Calu3 (cell line): ENCODE measurements at regions not wholly inside any gene's neighbourhood (a gene's known extent, or its start where the extent isn't known, plus 50 kb on each side); places are given as distances from the start of the nearest gene placed in this dataset.
"Not testable (repeated sequence)": the region's sequence is repeated elsewhere in the genome, so short reads cannot be mapped to it uniquely, and the experiment has no call there.

ENCODE experiments used
- BruUV-seq: library from RNA; stranded (reverse); fragments of 400-500 nt; replicated peaks from 2 replicates; lab custom pipeline; 2021; lab: Mats Ljungman, UMichigan
- CTCF ChIA-PET: fragments of 300-600 bp; sonication (Branson Sonifier 250); formaldehyde crosslinking; loops from one replicate; lab custom pipeline; 2022; ENCODE audit warnings: antibody characterized with exemption; lab: Charles Lee
- DNase-seq: peaks from one replicate; pipeline ENCODE4 v3.0.0; 2022
- H3K27ac Mint-ChIP-seq: one replicate; pipeline ENCODE4 v1.8.0; 2022; ENCODE audit warnings: mixed read lengths; ENCODE audit not compliant: unreplicated experiment
- H3K27me3 Mint-ChIP-seq: one replicate; pipeline ENCODE4 v1.8.0; 2022; ENCODE audit warnings: mixed read lengths; ENCODE audit not compliant: unreplicated experiment
- H3K36me3 Mint-ChIP-seq: one replicate; pipeline ENCODE4 v1.8.0; 2022; ENCODE audit warnings: mild to moderate bottlenecking, moderate library complexity, mixed read lengths; ENCODE audit not compliant: insufficient read depth, unreplicated experiment
- H3K4me1 Mint-ChIP-seq: one replicate; pipeline ENCODE4 v1.8.0; 2022; ENCODE audit warnings: mild to moderate bottlenecking, low read depth, mixed read lengths; ENCODE audit not compliant: unreplicated experiment
- H3K4me3 Mint-ChIP-seq: one replicate; pipeline ENCODE4 v1.8.0; 2022; ENCODE audit warnings: mild to moderate bottlenecking, low read depth, moderate library complexity, mixed read lengths; ENCODE audit not compliant: unreplicated experiment
- H3K9me3 Mint-ChIP-seq: one replicate; pipeline ENCODE4 v1.8.0; 2022; ENCODE audit warnings: low read depth, mixed read lengths; ENCODE audit not compliant: unreplicated experiment
- CTCF ChIP-seq: fragments of 200-600 bp; IDR thresholded peaks from one replicate; pipeline ENCODE4 v1.8.0; 2022; ENCODE audit warnings: antibody characterized with exemption; ENCODE audit not compliant: unreplicated experiment
- intact Hi-C: fragments of 100-400 bp; cut with micrococcal nuclease; formaldehyde crosslinking; loops from one replicate; pipeline ENCODE4 v1.10.0; 2022; ENCODE audit not compliant: unreplicated experiment

GRCh38 chr14:105605464-105606304 is 79.3 kb downstream of the TMEM121 start:
- no peak for TF ChIP-seq CTCF
- no peak for DNase-seq
- H3K27ac Mint-ChIP-seq = no peak overlapping the region
- no TSS peak for BruUV-seq
- H3K4me1 Mint-ChIP-seq = no peaks in the 10 kb centered on the region
- peaks cover 13% of the 10 kb centered on the region for H3K27me3 Mint-ChIP-seq
- H3K9me3 Mint-ChIP-seq = no peaks in the 10 kb centered on the region
- no peaks in the 10 kb centered on the region for H3K36me3 Mint-ChIP-seq
- intact Hi-C loops = no loop called here
- CTCF ChIA-PET = no interaction called here
- no peak overlapping the region for H3K4me3 Mint-ChIP-seq

- H3K4me1 Mint-ChIP-seq, BruUV-seq, CTCF ChIA-PET, intact Hi-C loops, H3K36me3 Mint-ChIP-seq, H3K4me3 Mint-ChIP-seq, DNase-seq, H3K9me3 Mint-ChIP-seq, H3K27ac Mint-ChIP-seq: not testable (repeated sequence)
- H3K27me3 Mint-ChIP-seq = peaks cover 17% of the 10 kb centered on the region
Observed at GRCh38 chr14:105606305-105606975, 80.1 kb downstream of the TMEM121 start.

GRCh38 chr14:105607025-105607424 is 80.6 kb downstream of the TMEM121 start:
- not testable (repeated sequence) for DNase-seq

GRCh38 chr14:105614987-105615386 is 88.6 kb downstream of the TMEM121 start:
- H3K4me3 Mint-ChIP-seq, H3K27ac Mint-ChIP-seq, BruUV-seq, H3K36me3 Mint-ChIP-seq, CTCF ChIA-PET, H3K9me3 Mint-ChIP-seq, H3K4me1 Mint-ChIP-seq, DNase-seq, intact Hi-C loops: not testable (repeated sequence)
- H3K27me3 Mint-ChIP-seq = peaks cover 62% of the 10 kb centered on the region

More at GRCh38 chr14:105607025-105607424, 80.6 kb downstream of the TMEM121 start:
- intact Hi-C loops, H3K36me3 Mint-ChIP-seq, CTCF ChIA-PET, H3K4me1 Mint-ChIP-seq, BruUV-seq, H3K4me3 Mint-ChIP-seq, H3K27ac Mint-ChIP-seq, H3K9me3 Mint-ChIP-seq: not testable (repeated sequence)
- peaks cover 23% of the 10 kb centered on the region for H3K27me3 Mint-ChIP-seq

DNA sequence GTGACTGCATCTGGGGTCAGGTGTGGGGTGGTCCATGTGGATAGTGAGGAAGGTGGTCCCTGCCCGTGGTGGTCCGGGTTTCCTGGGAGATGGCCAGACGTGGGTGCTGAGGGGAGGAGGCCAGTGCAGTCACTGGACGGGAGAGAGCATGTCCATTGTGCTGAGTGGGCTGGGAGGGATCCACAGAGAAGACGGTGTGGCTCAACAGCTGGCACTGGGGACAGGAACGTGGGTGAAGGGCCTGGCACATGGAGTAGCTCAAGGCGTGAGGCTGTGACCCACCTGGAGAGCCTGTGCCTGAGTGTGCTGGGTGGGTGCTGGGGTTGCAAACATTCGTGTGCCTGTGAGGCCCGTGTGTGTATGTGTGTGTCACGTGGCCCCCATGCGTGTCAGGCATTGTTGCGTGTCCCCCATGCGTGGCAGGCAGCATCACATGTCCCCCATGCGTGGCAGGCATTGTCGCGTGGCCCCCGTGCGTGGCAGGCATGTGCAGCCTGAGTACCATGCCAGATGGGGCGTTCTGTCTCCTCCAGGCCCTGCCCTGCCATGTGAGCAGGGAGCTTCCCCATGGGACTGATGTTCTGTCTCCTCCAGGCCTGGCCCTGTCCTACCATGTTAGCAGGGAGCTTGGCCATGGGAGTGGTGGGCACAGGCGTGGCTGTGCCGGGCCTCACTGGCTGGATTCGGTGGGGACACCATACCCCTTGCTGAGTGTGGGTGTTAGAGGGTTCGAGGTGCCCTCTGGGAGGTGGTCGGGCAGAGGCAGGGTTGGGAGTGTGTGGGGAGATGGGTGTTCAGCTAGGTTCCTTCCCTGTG is 89.8 kb downstream of the TMEM121 start:
- intact Hi-C loops, DNase-seq, BruUV-seq, CTCF ChIA-PET, H3K27ac Mint-ChIP-seq, H3K9me3 Mint-ChIP-seq, H3K4me3 Mint-ChIP-seq, H3K36me3 Mint-ChIP-seq, H3K4me1 Mint-ChIP-seq: not testable (repeated sequence)
- peaks cover 61% of the 10 kb centered on the region for H3K27me3 Mint-ChIP-seq

DNA sequence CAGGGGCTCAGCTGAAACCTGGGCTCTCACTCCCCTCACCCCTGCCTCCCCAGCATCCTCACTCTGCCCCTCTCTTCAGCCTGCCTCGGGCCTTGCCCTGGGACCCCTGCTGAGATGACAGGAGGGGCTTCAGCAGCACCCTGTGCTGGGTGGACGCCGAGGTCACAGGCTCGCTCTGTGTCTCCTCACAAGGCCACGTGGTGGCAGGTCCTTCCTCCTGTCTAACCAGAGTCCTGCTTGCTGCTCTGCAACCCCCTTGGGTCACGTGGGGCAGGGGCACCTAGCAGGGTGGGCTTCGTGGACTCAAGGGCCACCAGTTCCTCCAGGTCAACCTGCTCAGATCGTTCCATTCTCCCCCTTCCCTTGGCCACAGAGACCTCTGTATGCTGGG is 90.4 kb downstream of the TMEM121 start:
- no peaks in the 10 kb centered on the region for H3K36me3 Mint-ChIP-seq
- H3K9me3 Mint-ChIP-seq = no peaks in the 10 kb centered on the region
- peaks cover 55% of the 10 kb centered on the region for H3K27me3 Mint-ChIP-seq
- intact Hi-C loops = no loop called here
- CTCF ChIA-PET = no interaction called here
- DNase-seq = no peak
- H3K27ac Mint-ChIP-seq = no peak overlapping the region
- TF ChIP-seq CTCF = no peak
- H3K4me3 Mint-ChIP-seq = no peak overlapping the region
- no TSS peak for BruUV-seq
- no peaks in the 10 kb centered on the region for H3K4me1 Mint-ChIP-seq
